HepG2 (cell line): ENCODE measurements at regions not wholly inside any gene's neighbourhood (a gene's known extent, or its start where the extent isn't known, plus 50 kb on each side); places are given as distances from the start of the nearest gene placed in this dataset.

Experiments
- ATF2 ChIP-seq: sonication (generic); formaldehyde crosslinking; IDR thresholded peaks from 2 replicates; pipeline ENCODE4 v1.4.0; 2020; ENCODE audit warnings: missing genetic modification reagents
- CTCF ChIP-seq: sonication (generic); formaldehyde crosslinking; IDR thresholded peaks from 2 replicates; pipeline ENCODE4 v1.5.0; 2020; ENCODE audit warnings: mild to moderate bottlenecking, missing genetic modification reagents, moderate library complexity
- EP300 ChIP-seq, 3 experiments: sonication (generic) in 1 of 3; formaldehyde crosslinking in 1 of 3; IDR thresholded peaks; 2 replicates each; pipeline versions ENCODE4 v1.5.1 to v1.6.1; 2011 to 2020; ENCODE audit warnings: low read depth in 2 of 3, low read length in 2 of 3, borderline replicate concordance in 1 of 3, improper control_type of control experiment in 1 of 3, mild to moderate bottlenecking in 1 of 3, missing genetic modification reagents in 1 of 3, moderate library complexity in 1 of 3
- KDM3A ChIP-seq: IDR thresholded peaks from 2 replicates; pipeline ENCODE4 v1.6.1; 2018; ENCODE audit warnings: low read depth, missing compliant biosample characterization
- TCF7 ChIP-seq: sonication (generic); IDR thresholded peaks from 2 replicates; pipeline ENCODE4 v1.6.1; 2016; ENCODE audit warnings: antibody characterized with exemption, low read depth

GRCh38 chr9:119802133-119802532 lies 432.9 kb upstream of the BRINP1 start:
- TF ChIP-seq CTCF (CRISPR knock-in tag) (no peak), EP300 (IDR thresholded peaks at IDR 0.05; ENCODE audit: low read depth in 2 of 2, low read length in 2 of 2) (no peak), EP300 (CRISPR knock-in tag; IDR thresholded peaks at IDR 0.05; ENCODE audit: borderline replicate concordance) (no peak), KDM3A (no peak), ATF2 (CRISPR knock-in tag) (no peak), TCF7 (no peak)
